GM13976 (cell line): ENCODE measurements at regions not wholly inside any gene's neighbourhood (a gene's known extent, or its start where the extent isn't known, plus 50 kb on each side); places are given as distances from the start of the nearest gene placed in this dataset.

Experiments used
- DNase-seq: peaks from one replicate; pipeline ENCODE4 v3.0.0; 2012; ENCODE audit warnings: low spot score
- in situ Hi-C: fragments of 300-500 bp; cut with MboI; formaldehyde crosslinking; loops from one replicate; pipeline ENCODE4 v1.12.0; 2022; ENCODE audit warnings: low sequenced_read_pairs, mixed read lengths, inconsistent platforms; ENCODE audit not compliant: unreplicated experiment
- TF ChIP-seq, protein P1 (sequence below): IDR thresholded peaks from 2 replicates; pipeline ENCODE4 v1.5.1; 2012; ENCODE audit warnings: borderline replicate concordance, mild to moderate bottlenecking; ENCODE audit not compliant: insufficient read depth; ENCODE audit errors: extremely low read depth, missing control alignments, control extremely low read depth

- in situ Hi-C loops: no loop called here
- no peak for DNase-seq
Observed at GRCh38 chr3:115397433-115397832, 225.9 kb upstream of the GAP43 start.

GRCh38 chr3:115398506-115398905 lies 224.8 kb upstream of the GAP43 start:
- DNase-seq: no peak
- TF ChIP-seq, protein P1, sequence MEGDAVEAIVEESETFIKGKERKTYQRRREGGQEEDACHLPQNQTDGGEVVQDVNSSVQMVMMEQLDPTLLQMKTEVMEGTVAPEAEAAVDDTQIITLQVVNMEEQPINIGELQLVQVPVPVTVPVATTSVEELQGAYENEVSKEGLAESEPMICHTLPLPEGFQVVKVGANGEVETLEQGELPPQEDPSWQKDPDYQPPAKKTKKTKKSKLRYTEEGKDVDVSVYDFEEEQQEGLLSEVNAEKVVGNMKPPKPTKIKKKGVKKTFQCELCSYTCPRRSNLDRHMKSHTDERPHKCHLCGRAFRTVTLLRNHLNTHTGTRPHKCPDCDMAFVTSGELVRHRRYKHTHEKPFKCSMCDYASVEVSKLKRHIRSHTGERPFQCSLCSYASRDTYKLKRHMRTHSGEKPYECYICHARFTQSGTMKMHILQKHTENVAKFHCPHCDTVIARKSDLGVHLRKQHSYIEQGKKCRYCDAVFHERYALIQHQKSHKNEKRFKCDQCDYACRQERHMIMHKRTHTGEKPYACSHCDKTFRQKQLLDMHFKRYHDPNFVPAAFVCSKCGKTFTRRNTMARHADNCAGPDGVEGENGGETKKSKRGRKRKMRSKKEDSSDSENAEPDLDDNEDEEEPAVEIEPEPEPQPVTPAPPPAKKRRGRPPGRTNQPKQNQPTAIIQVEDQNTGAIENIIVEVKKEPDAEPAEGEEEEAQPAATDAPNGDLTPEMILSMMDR: no peak
- in situ Hi-C loops: no loop called here

More at GRCh38 chr3:115397433-115397832, 225.9 kb upstream of the GAP43 start:
- TF ChIP-seq, protein P1: no peak

GRCh38 chr3:115399750-115400149 lies 223.6 kb upstream of the GAP43 start:
- TF ChIP-seq, protein P1: no peak
- no peak for DNase-seq
- in situ Hi-C loops: no loop called here

- in situ Hi-C loops: no loop called here
- TF ChIP-seq, protein P1: no peak
- no peak for DNase-seq
Observed at GRCh38 chr3:115401298-115401697, 222.0 kb upstream of the GAP43 start.

DNA sequence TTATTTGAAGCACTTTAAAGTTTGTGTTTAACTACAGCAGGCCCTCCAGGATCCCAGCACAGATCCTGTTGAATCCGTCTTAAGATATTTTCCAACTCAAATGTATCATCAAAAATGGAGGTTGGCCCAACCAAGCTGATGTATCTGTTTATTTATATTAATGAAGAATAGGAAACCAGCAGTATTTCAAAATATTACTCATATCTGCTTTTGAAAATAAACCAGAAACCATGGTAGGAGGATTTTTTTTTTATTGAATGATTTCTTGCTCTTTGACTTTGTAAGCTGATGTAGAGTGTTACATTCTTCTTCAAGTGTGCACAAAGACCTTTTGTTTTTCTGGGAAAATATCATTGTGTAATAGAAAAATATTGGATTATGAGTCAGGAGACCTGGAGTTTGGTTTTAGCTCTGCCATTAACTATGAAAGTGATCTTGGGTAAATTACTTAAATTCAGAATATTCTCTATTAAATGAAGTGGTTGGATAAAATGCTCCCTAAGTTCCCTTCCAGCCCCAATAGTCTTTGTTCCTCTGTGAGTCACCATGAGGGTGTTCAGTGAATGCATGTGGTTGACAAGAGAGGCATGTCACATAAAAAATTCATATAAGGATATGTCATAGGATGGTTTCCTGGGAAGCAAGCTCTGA lies 221.3 kb upstream of the GAP43 start:
- no peak for DNase-seq
- TF ChIP-seq, protein P1: no peak
- in situ Hi-C loops: no loop called here

- in situ Hi-C loops: no loop called here
- TF ChIP-seq, protein P1: no peak
- DNase-seq: no peak
Observed at GRCh38 chr3:115402651-115403050, 220.7 kb upstream of the GAP43 start.

DNA sequence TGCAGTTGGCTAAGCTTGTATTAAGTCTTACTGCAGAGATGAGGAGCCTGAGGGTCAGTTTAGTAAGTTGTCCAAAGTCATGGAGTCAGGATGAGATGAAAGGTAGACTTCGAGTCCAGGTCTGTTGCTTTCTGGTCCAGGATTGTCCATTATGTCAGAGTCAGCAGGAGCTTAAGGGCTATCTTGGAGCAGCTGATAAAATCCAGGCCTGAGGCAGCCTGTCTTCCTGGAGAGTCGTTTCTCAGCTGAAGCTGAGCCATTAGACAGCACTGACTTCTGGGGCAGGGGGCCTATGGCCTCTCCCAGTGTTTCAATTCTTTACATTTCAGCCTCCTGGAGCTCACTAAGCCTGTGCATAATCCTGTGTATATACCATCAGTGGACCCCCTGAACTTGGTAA lies 219.5 kb upstream of the GAP43 start:
- no peak for DNase-seq
- in situ Hi-C loops: no loop called here
- TF ChIP-seq, protein P1: no peak
